KMS-11 (cell line): ENCODE measurements at regions not wholly inside any gene's neighbourhood (a gene's known extent, or its start where the extent isn't known, plus 50 kb on each side); places are given as distances from the start of the nearest gene placed in this dataset.

Experiments
- H2AFZ ChIP-seq: fragments of 200-600 bp; sonication (generic); 2 replicates; pipeline ENCODE4 v1.6.1; 2016; ENCODE audit warnings: antibody characterized with exemption, mixed run types, low read depth
- H3K27ac ChIP-seq: fragments of 200-600 bp; sonication (generic); 2 replicates; pipeline ENCODE4 v1.6.1; 2016; ENCODE audit warnings: mild to moderate bottlenecking, mixed run types
- H3K27me3 ChIP-seq: fragments of 200-600 bp; sonication (generic); 2 replicates; pipeline ENCODE4 v1.6.1; 2017; ENCODE audit warnings: mild to moderate bottlenecking, low read depth, mixed run types, moderate library complexity; ENCODE audit not compliant: insufficient read depth
- H3K36me3 ChIP-seq: fragments of 200-600 bp; sonication (generic); 2 replicates; pipeline ENCODE4 v1.6.1; 2017; ENCODE audit warnings: mild to moderate bottlenecking, mixed run types; ENCODE audit not compliant: insufficient read depth
- H3K4me1 ChIP-seq: fragments of 200-600 bp; sonication (generic); 2 replicates; pipeline ENCODE4 v1.6.1; 2016; ENCODE audit warnings: mild to moderate bottlenecking, low read depth, mixed run types; ENCODE audit not compliant: poor library complexity, severe bottlenecking
- H3K4me2 ChIP-seq: fragments of 200-600 bp; sonication (generic); 2 replicates; pipeline ENCODE4 v1.7.0; 2016; ENCODE audit warnings: mild to moderate bottlenecking, mixed run types
- H3K4me3 ChIP-seq: fragments of 200-600 bp; sonication (generic); IDR thresholded peaks from 2 replicates; pipeline ENCODE4 v1.6.1; 2017; ENCODE audit warnings: low read depth, low read length, mixed read lengths; ENCODE audit not compliant: insufficient read depth
- H3K79me2 ChIP-seq: fragments of 200-600 bp; sonication (generic); 2 replicates; pipeline ENCODE4 v1.6.1; 2016; ENCODE audit warnings: low read depth, mixed run types; ENCODE audit not compliant: insufficient read depth
- H3K9ac ChIP-seq: fragments of 200-600 bp; sonication (generic); 2 replicates; pipeline ENCODE4 v1.6.1; 2016; ENCODE audit warnings: mild to moderate bottlenecking, mixed run types
- H4K20me1 ChIP-seq: fragments of 200-600 bp; sonication (generic); 2 replicates; pipeline ENCODE4 v1.6.1; 2016; ENCODE audit warnings: mild to moderate bottlenecking, mixed run types; ENCODE audit not compliant: insufficient read depth
- CTCF ChIP-seq: fragments of 200-600 bp; sonication (generic); conservative IDR thresholded peaks from 2 replicates; pipeline ENCODE4 v1.6.1; 2017; ENCODE audit warnings: low read depth, mild to moderate bottlenecking, antibody characterized with exemption, low read length, moderate library complexity, mixed read lengths

DNA sequence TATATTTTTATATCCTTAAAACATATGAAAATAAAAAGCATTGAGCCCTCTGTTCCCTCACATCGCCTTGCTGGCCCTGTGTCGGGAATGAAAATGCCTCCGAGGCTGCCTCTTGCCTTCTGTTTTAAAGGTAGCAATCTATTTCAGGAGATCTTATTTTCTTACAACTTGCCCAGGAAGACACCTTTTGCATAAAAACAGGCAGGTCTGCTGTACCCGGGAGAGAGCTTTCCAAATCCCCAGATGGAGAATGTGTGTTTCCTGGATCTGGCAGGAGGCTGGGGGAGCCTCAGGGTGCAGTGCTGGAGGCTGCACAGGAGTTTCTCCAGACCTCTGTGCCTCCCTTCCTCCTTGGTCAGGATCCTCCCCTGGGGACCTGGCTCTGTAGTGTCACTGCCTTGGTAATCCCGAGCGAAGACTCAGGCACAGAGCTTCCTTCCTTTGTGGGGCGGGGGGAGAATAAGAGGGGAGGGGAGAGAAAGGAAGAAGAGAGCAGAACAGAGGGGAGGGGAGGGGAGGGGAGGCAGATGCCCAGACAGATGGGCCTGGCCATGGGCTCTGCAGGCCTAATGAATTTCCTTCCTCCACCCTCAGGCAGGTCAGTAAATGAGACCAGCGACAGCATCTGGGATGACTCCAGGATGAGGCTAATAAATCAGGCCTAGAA is 104.0 kb upstream of the BOD1 start:
- H3K27me3 ChIP-seq, result no peaks in the 10 kb centered on the region
- no peak overlapping the region for H3K27ac ChIP-seq
- no peak overlapping the region for H2AFZ ChIP-seq
- no peaks in the 10 kb centered on the region for H4K20me1 ChIP-seq
- H3K36me3 ChIP-seq, result no peaks in the 10 kb centered on the region
- H3K4me3 ChIP-seq, result no peak overlapping the region
- TF ChIP-seq CTCF, result no peak
- no peak overlapping the region for H3K9ac ChIP-seq
- no peaks in the 10 kb centered on the region for H3K4me1 ChIP-seq
- H3K79me2 ChIP-seq, result no peaks in the 10 kb centered on the region
- no peak overlapping the region for H3K4me2 ChIP-seq

DNA sequence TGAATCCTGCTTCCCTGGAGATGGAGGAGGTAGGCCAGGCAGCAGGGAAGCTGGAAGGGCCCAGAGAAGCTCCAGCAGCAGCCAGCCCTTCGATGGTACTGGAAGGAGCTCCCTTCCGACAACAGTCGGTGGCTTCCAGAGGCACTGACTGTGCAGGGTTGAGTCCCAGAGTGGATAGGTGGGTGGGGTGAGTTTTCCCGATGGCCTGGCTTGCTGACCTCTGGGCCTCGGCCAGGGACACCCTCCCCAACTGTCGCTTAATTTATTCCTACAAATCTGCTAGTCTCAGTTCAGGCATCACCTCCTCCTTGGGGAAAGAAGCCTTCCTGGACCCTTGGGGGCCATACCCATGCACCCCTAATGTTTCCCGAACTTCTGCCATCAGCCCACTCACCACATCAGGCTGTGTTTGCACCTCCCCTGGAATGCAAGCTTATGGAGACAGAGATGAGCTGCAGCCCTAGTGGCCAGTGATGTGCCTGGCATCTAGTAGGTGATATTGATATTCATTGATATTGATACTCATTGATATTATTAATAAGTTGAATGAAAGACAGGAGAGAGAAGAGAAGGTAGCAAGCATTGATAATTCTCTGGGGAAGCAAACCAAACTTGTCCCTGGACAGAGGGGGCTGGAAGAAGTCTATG is 104.6 kb upstream of the BOD1 start:
- no peak overlapping the region for H3K27ac ChIP-seq
- H3K36me3 ChIP-seq, result no peaks in the 10 kb centered on the region
- no peak overlapping the region for H3K9ac ChIP-seq
- no peaks in the 10 kb centered on the region for H3K4me1 ChIP-seq
- TF ChIP-seq CTCF, result no peak
- no peak overlapping the region for H3K4me3 ChIP-seq
- no peak overlapping the region for H2AFZ ChIP-seq
- no peak overlapping the region for H3K4me2 ChIP-seq
- no peaks in the 10 kb centered on the region for H3K27me3 ChIP-seq
- no peaks in the 10 kb centered on the region for H3K79me2 ChIP-seq
- H4K20me1 ChIP-seq, result no peaks in the 10 kb centered on the region

DNA sequence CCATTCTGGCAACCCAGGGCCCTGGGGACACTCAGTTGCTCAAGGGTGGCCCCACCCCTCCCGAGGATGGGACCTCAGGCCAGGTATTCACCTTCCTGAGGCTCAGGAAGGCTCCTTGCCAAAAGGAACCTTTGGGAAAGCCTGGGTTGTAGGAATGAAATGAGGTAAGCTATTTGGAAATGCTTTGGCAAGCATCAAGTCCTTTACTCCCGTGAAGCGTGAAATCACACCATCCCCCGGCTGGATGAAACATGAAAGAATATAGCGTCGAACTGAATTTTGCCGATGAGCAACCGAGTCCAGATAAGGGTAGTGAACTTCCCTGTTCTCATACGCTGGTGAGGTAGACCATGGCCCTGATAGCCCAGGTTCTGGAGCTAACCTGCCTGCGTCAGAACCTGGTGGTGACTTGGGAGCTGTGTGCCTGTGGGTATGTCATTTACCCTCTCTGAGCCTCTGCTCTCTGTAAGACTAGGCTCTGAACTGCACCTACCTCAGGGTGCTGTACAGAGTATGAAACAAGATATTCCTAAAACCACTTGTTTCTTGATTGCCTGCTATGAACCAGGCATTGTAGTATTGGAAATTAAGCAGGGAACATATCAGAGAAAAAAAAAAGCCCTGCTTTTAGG is 105.3 kb upstream of the BOD1 start:
- Histone ChIP-seq H3K27me3 (no peaks in the 10 kb centered on the region), H3K4me3 (no peak overlapping the region), H4K20me1 (no peaks in the 10 kb centered on the region), H3K27ac (no peak overlapping the region), H3K4me1 (no peaks in the 10 kb centered on the region), H3K79me2 (no peaks in the 10 kb centered on the region), H3K9ac (no peak overlapping the region), H2AFZ (no peak overlapping the region), H3K4me2 (no peak overlapping the region), H3K36me3 (no peaks in the 10 kb centered on the region)
- TF ChIP-seq CTCF, result no peak

GRCh38 chr5:173726846-173727557 is 110.6 kb upstream of the BOD1 start:
- Histone ChIP-seq H3K79me2 (no peaks in the 10 kb centered on the region), H2AFZ (no peak overlapping the region), H3K36me3 (no peaks in the 10 kb centered on the region), H3K4me3 (no peak overlapping the region), H3K9ac (no peak overlapping the region), H3K27ac (no peak overlapping the region), H3K4me2 (no peak overlapping the region), H3K27me3 (no peaks in the 10 kb centered on the region), H4K20me1 (no peaks in the 10 kb centered on the region), H3K4me1 (no peaks in the 10 kb centered on the region)
- TF ChIP-seq CTCF, result no peak
